ENCODE measurements at regions not wholly inside any gene's neighbourhood (a gene's known extent, or its start where the extent isn't known, plus 50 kb on each side); places are given as distances from the start of the nearest gene placed in this dataset.

GRCh38 chr2:20882466-20883170 is 59.7 kb upstream of the LDAH start:
- FAIRE-seq (no peak), DNase-seq (ENCODE audit: low read depth, low spot score) (no peak)
- Histone ChIP-seq H3K36me3 (ENCODE audit: control insufficient read depth in 2 of 2, extremely low read depth in 1 of 2, insufficient read depth in 2 of 2, low read length in 2 of 2) (no peaks in the 10 kb centered on the region), H3K27ac (ENCODE audit: control insufficient read depth, insufficient read depth, low read length) (no peak overlapping the region), H3K4me2 (ENCODE audit: control insufficient read depth, extremely low read depth, insufficient read depth, low read depth, low read length) (no peak overlapping the region), H3K4me1 (ENCODE audit: control insufficient read depth, extremely low read depth, insufficient read depth, low read length) (no peaks in the 10 kb centered on the region), H3K79me2 (ENCODE audit: control insufficient read depth, insufficient read depth, low read length) (no peaks in the 10 kb centered on the region), H3K9ac (ENCODE audit: control insufficient read depth, extremely low read depth, insufficient read depth, low read length) (no peak overlapping the region), H2AFZ (ENCODE audit: control insufficient read depth, low read length) (no peak overlapping the region), H3K4me3 (ENCODE audit: control insufficient read depth in 2 of 3, extremely low read depth in 1 of 3, insufficient read depth in 2 of 3, low read depth in 1 of 3, low read length in 3 of 3) (no peak overlapping the region), H3K27me3 (ENCODE audit: control insufficient read depth, extremely low read depth, insufficient read depth, low read length) (no peaks in the 10 kb centered on the region), H3K9me1 (ENCODE audit: control insufficient read depth, extremely low read depth, insufficient read depth, low read length) (no peaks in the 10 kb centered on the region), H4K20me1 (ENCODE audit: control insufficient read depth, extremely low read depth, insufficient read depth, low read length) (no peaks in the 10 kb centered on the region), H3K9me3 (ENCODE audit: control insufficient read depth, low read depth, low read length) (no peaks in the 10 kb centered on the region)
- TF ChIP-seq CTCF (optimal IDR thresholded peaks at IDR 0.05 in 1 of 3, IDR thresholded peaks at IDR 0.05 in 1 of 3, conservative IDR thresholded peaks at IDR 0.05 in 1 of 3; ENCODE audit: extremely low read depth in 1 of 3, insufficient read depth in 2 of 3, low read length in 3 of 3) (no peak), EZH2 (IDR thresholded peaks at IDR 0.05; ENCODE audit: low read length) (no peak)
- dilution Hi-C loops (cut with MboI; ENCODE audit: extremely low pct_ligation_motif_present, low sequenced_read_pairs), result no loop called here

- H3K4me1 ChIP-seq (ENCODE audit: control insufficient read depth, extremely low read depth, insufficient read depth, low read length), result no peaks in the 10 kb centered on the region
- dilution Hi-C loops (cut with MboI; ENCODE audit: extremely low pct_ligation_motif_present, low sequenced_read_pairs), result no loop called here
- no peak for FAIRE-seq
Measured at GRCh38 chr2:20880221-20880771, 57.4 kb upstream of the LDAH start.

More at GRCh38 chr2:20880221-20880771, 57.4 kb upstream of the LDAH start:
- H4K20me1 ChIP-seq (ENCODE audit: control insufficient read depth, extremely low read depth, insufficient read depth, low read length), result no peaks in the 10 kb centered on the region
- DNase-seq (ENCODE audit: low read depth, low spot score), result no peak
- no peak overlapping the region for H3K27ac ChIP-seq (ENCODE audit: control insufficient read depth, insufficient read depth, low read length)
- TF ChIP-seq EZH2 (IDR thresholded peaks at IDR 0.05; ENCODE audit: low read length) (no peak), CTCF (optimal IDR thresholded peaks at IDR 0.05 in 1 of 3, IDR thresholded peaks at IDR 0.05 in 1 of 3, conservative IDR thresholded peaks at IDR 0.05 in 1 of 3; ENCODE audit: extremely low read depth in 1 of 3, insufficient read depth in 2 of 3, low read length in 3 of 3) (no peak)
- H3K9me3 ChIP-seq (ENCODE audit: control insufficient read depth, low read depth, low read length), result no peaks in the 10 kb centered on the region
- H3K79me2 ChIP-seq (ENCODE audit: control insufficient read depth, insufficient read depth, low read length), result no peaks in the 10 kb centered on the region
- H2AFZ ChIP-seq (ENCODE audit: control insufficient read depth, low read length), result no peak overlapping the region
- H3K4me3 ChIP-seq (ENCODE audit: control insufficient read depth in 2 of 3, extremely low read depth in 1 of 3, insufficient read depth in 2 of 3, low read depth in 1 of 3, low read length in 3 of 3), result no peak overlapping the region
- no peaks in the 10 kb centered on the region for H3K9me1 ChIP-seq (ENCODE audit: control insufficient read depth, extremely low read depth, insufficient read depth, low read length)
- no peaks in the 10 kb centered on the region for H3K36me3 ChIP-seq (ENCODE audit: control insufficient read depth in 2 of 2, extremely low read depth in 1 of 2, insufficient read depth in 2 of 2, low read length in 2 of 2)
- H3K4me2 ChIP-seq (ENCODE audit: control insufficient read depth, extremely low read depth, insufficient read depth, low read depth, low read length), result no peak overlapping the region
- H3K27me3 ChIP-seq (ENCODE audit: control insufficient read depth, extremely low read depth, insufficient read depth, low read length), result no peaks in the 10 kb centered on the region
- no peak overlapping the region for H3K9ac ChIP-seq (ENCODE audit: control insufficient read depth, extremely low read depth, insufficient read depth, low read length)
